CD4-positive, alpha-beta T cell (primary cell): ENCODE measurements at regions not wholly inside any gene's neighbourhood (a gene's known extent, or its start where the extent isn't known, plus 50 kb on each side); places are given as distances from the start of the nearest gene placed in this dataset.

ENCODE experiments used
- ATAC-seq: fragments of 200-7000 bp; cut with Tn5 transposase; one replicate; pipeline ENCODE4 v1.10.0; 2022; ENCODE audit warnings: mild to moderate bottlenecking; ENCODE audit not compliant: poor library complexity
- CTCF ChIA-PET: fragments of 350-600 bp; sonication (Branson Sonifier 250); formaldehyde crosslinking; loops from one replicate; lab custom pipeline; 2021; ENCODE audit warnings: antibody characterized with exemption, inconsistent platforms; lab: Charles Lee
- POLR2A ChIA-PET: fragments of 350-600 bp; sonication (Branson Sonifier 250); formaldehyde crosslinking; loops from one replicate; lab custom pipeline; 2021; ENCODE audit warnings: antibody characterized with exemption, inconsistent platforms; lab: Charles Lee
- DNase-seq, 14 experiments: peaks; one replicate each; pipeline ENCODE4 v3.0.0-alpha.2; 2013 to 2020; ENCODE audit warnings: mixed read lengths in 2 of 14
- H3K27ac ChIP-seq, 2 donors: one replicate each; pipeline versions ENCODE4 v1.5.1 to v1.7.0; 2013; ENCODE audit warnings: low read length in 2 of 2, low read depth in 1 of 2, mild to moderate bottlenecking in 1 of 2
- H3K27me3 ChIP-seq, 2 experiments: 1 replicate in 1 of 2; 2 replicates in 1 of 2; pipeline versions ENCODE4 v1.6.1 to v1.7.0; 2013; ENCODE audit warnings: low read length in 2 of 2, control low read depth in 1 of 2, mild to moderate bottlenecking in 1 of 2, moderate library complexity in 1 of 2; ENCODE audit not compliant: insufficient read depth in 2 of 2, control insufficient read depth in 1 of 2
- H3K36me3 ChIP-seq: one replicate; pipeline ENCODE4 v1.6.1; 2013; ENCODE audit warnings: low read length, control low read depth; ENCODE audit not compliant: insufficient read depth
- H3K4me1 ChIP-seq: one replicate; pipeline ENCODE4 v1.6.1; 2013; ENCODE audit warnings: low read length, control low read depth; ENCODE audit not compliant: insufficient read depth
- H3K4me3 ChIP-seq: one replicate; pipeline ENCODE4 v1.5.1; 2013; ENCODE audit warnings: mild to moderate bottlenecking, low read length, moderate library complexity
- H3K9me3 ChIP-seq, 2 experiments: 1 replicate in 1 of 2; 2 replicates in 1 of 2; pipeline versions ENCODE4 v1.6.1 to v1.7.0; 2013; ENCODE audit warnings: low read length in 2 of 2, mild to moderate bottlenecking in 2 of 2, control low read depth in 1 of 2, moderate library complexity in 1 of 2; ENCODE audit not compliant: control insufficient read depth in 1 of 2, insufficient read depth in 1 of 2
- H3K27ac Mint-ChIP-seq: one replicate; pipeline ENCODE4 v1.8.0; 2020; ENCODE audit warnings: mixed read lengths
- H3K27me3 Mint-ChIP-seq: one replicate; pipeline ENCODE4 v1.8.0; 2021; ENCODE audit warnings: mixed read lengths
- H3K36me3 Mint-ChIP-seq: one replicate; pipeline ENCODE4 v1.8.0; 2021; ENCODE audit warnings: low read depth, mixed read lengths
- H3K4me1 Mint-ChIP-seq: one replicate; pipeline ENCODE4 v1.8.0; 2021; ENCODE audit warnings: low read depth, mixed read lengths
- H3K4me3 Mint-ChIP-seq: one replicate; pipeline ENCODE4 v1.8.0; 2020; ENCODE audit warnings: mild to moderate bottlenecking, mixed read lengths
- H3K9me3 Mint-ChIP-seq: one replicate; pipeline ENCODE4 v1.8.0; 2020; ENCODE audit warnings: mixed read lengths
- CTCF ChIP-seq: fragments of 200-600 bp; IDR thresholded peaks from one replicate; pipeline ENCODE4 v1.8.0; 2022; ENCODE audit warnings: antibody characterized with exemption, mild to moderate bottlenecking
- intact Hi-C, 2 experiments: fragments of 100-400 bp; cut with DNase I in 1 of 2; cut with micrococcal nuclease in 1 of 2; formaldehyde crosslinking; loops; one replicate each; pipeline versions ENCODE4 v1.15.1 to v1.9.0; 2023 to 2025; cut with DNase I, micrococcal nuclease

- DNase-seq (no peak), ATAC-seq (no peak)
- no peaks in the 10 kb centered on the region for H3K4me1 ChIP-seq
- Mint-ChIP-seq H3K4me3 (no peak overlapping the region), H3K27me3 (no peaks in the 10 kb centered on the region), H3K27ac (no peak overlapping the region), H3K9me3 (no peaks in the 10 kb centered on the region), H3K4me1 (no peaks in the 10 kb centered on the region), H3K36me3 (no peaks in the 10 kb centered on the region)
- intact Hi-C loops, result no loop called here
- no peak overlapping the region for H3K4me3 ChIP-seq
- H3K9me3 ChIP-seq, result peaks cover 0 to 19% of the 10 kb centered on the region in 2 experiments
- no peaks in the 10 kb centered on the region for H3K36me3 ChIP-seq
- H3K27me3 ChIP-seq, result peaks cover 0 to 3% of the 10 kb centered on the region in 2 experiments
- H3K27ac ChIP-seq, result no peak overlapping the region
- POLR2A ChIA-PET, result no interaction called here
- CTCF ChIA-PET, result no interaction called here
- no peak for TF ChIP-seq CTCF
These were observed 157.7 kb downstream of the SEC16B start for GRCh38 chr1:177812144-177812543.

- Mint-ChIP-seq H3K4me1 (no peaks in the 10 kb centered on the region), H3K27me3 (no peaks in the 10 kb centered on the region), H3K27ac (no peak overlapping the region), H3K4me3 (no peak overlapping the region), H3K36me3 (no peaks in the 10 kb centered on the region), H3K9me3 (no peaks in the 10 kb centered on the region)
- no peak for TF ChIP-seq CTCF
- DNase-seq (no peak), ATAC-seq (no peak)
- intact Hi-C loops, result no loop called here
- peaks cover 0 to 19% of the 10 kb centered on the region in 2 experiments for H3K9me3 ChIP-seq
- H3K36me3 ChIP-seq, result no peaks in the 10 kb centered on the region
- peaks cover 0 to 3% of the 10 kb centered on the region in 2 experiments for H3K27me3 ChIP-seq
- POLR2A ChIA-PET, result no interaction called here
- no peaks in the 10 kb centered on the region for H3K4me1 ChIP-seq
- CTCF ChIA-PET, result no interaction called here
- H3K4me3 ChIP-seq, result no peak overlapping the region
- no peak overlapping the region for H3K27ac ChIP-seq
These were observed 158.4 kb downstream of the SEC16B start for GRCh38 chr1:177811429-177811828.

GRCh38 chr1:177809819-177810218 lies 160.0 kb downstream of the SEC16B start:
- no peak for ATAC-seq
- no peak for TF ChIP-seq CTCF
- H3K27me3 ChIP-seq, result peaks cover 0 to 3% of the 10 kb centered on the region in 2 experiments
- no peaks in the 10 kb centered on the region for H3K4me1 ChIP-seq
- intact Hi-C loops, result no loop called here
- no peak overlapping the region for H3K27ac Mint-ChIP-seq
- H3K27ac ChIP-seq, result no peak overlapping the region
- ChIA-PET CTCF (no interaction called here), POLR2A (no interaction called here)
- H3K4me3 Mint-ChIP-seq, result no peak overlapping the region
- no peak for DNase-seq
- no peaks in the 10 kb centered on the region for H3K27me3 Mint-ChIP-seq
- no peaks in the 10 kb centered on the region for H3K36me3 ChIP-seq
- no peak overlapping the region for H3K4me3 ChIP-seq
- H3K36me3 Mint-ChIP-seq, result no peaks in the 10 kb centered on the region
- peaks cover 0 to 15% of the 10 kb centered on the region in 2 experiments for H3K9me3 ChIP-seq
- H3K4me1 Mint-ChIP-seq, result no peaks in the 10 kb centered on the region
- H3K9me3 Mint-ChIP-seq, result no peaks in the 10 kb centered on the region
